Suprapubic skin (tissue), 4 donors: ENCODE measurements at regions not wholly inside any gene's neighbourhood (a gene's known extent, or its start where the extent isn't known, plus 50 kb on each side); places are given as distances from the start of the nearest gene placed in this dataset.

Experiments
- EP300 ChIP-seq: sonication (generic); formaldehyde crosslinking; IDR thresholded peaks from one replicate; pipeline ENCODE4 v1.6.1; 2017; ENCODE audit warnings: antibody characterized with exemption
- POLR2AphosphoS5 ChIP-seq, 3 donors: sonication (generic); formaldehyde crosslinking; IDR thresholded peaks; one replicate each; pipeline ENCODE4 v1.6.1; 2017; ENCODE audit warnings: antibody characterized with exemption in 3 of 3

DNA sequence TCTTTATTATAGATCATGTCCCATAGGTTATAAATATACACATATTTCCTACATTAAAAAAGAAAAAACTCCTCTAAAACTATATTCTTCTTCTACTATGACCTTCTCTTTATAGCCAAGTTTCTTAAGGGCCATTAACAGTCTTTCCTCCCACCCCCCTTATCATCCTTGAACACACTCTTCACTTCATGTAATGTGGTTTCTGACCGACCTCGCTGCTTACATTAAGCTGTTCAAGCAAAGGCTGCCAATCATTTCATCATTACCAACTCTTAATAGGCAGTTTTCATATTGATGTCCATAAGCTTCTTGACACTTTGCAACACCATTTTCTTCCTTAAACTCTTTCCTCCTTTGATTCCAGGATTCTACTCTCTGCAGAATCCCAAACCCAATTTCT lies 283.0 kb upstream of the PCSK5 start:
- TF ChIP-seq POLR2AphosphoS5 (IDR thresholded peaks at IDR 0.05) = no peak
- TF ChIP-seq EP300 = no peak
